ENCODE measurements at regions not wholly inside any gene's neighbourhood (a gene's known extent, or its start where the extent isn't known, plus 50 kb on each side); places are given as distances from the start of the nearest gene placed in this dataset.

DNA sequence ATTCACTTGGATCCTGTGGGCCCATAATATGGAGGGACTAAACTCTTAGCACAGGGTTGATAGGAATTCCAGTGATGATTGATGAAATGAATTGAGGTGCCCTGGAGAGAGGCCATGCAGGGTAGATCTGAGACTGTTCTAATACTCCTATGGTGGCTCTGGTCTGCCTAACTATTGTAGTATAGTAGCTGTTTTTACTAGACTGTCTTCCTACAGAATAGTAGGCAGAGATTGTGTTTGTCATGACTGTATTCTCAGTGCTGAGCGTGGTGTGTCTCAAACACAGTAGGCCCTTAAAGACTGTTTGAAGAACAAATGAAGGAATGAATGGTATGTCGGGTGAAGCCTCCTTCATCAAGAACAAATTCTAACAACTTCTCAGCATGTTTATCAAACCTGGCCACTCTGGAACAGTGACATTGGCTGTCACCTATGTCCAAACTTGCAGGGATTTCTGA lies 107.0 kb upstream of the SESN3 start:
- TF ChIP-seq CEBPB (IDR thresholded peaks at IDR 0.05) (no peak), EP300 (IDR thresholded peaks at IDR 0.05; ENCODE audit: borderline replicate concordance) (no peak), ZBTB7A (IDR thresholded peaks at IDR 0.05; ENCODE audit: low read depth) (no peak), NFIC (IDR thresholded peaks at IDR 0.05) (no peak)
- TF ChIP-seq, protein P1, sequence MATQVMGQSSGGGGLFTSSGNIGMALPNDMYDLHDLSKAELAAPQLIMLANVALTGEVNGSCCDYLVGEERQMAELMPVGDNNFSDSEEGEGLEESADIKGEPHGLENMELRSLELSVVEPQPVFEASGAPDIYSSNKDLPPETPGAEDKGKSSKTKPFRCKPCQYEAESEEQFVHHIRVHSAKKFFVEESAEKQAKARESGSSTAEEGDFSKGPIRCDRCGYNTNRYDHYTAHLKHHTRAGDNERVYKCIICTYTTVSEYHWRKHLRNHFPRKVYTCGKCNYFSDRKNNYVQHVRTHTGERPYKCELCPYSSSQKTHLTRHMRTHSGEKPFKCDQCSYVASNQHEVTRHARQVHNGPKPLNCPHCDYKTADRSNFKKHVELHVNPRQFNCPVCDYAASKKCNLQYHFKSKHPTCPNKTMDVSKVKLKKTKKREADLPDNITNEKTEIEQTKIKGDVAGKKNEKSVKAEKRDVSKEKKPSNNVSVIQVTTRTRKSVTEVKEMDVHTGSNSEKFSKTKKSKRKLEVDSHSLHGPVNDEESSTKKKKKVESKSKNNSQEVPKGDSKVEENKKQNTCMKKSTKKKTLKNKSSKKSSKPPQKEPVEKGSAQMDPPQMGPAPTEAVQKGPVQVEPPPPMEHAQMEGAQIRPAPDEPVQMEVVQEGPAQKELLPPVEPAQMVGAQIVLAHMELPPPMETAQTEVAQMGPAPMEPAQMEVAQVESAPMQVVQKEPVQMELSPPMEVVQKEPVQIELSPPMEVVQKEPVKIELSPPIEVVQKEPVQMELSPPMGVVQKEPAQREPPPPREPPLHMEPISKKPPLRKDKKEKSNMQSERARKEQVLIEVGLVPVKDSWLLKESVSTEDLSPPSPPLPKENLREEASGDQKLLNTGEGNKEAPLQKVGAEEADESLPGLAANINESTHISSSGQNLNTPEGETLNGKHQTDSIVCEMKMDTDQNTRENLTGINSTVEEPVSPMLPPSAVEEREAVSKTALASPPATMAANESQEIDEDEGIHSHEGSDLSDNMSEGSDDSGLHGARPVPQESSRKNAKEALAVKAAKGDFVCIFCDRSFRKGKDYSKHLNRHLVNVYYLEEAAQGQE (IDR thresholded peaks at IDR 0.05; ENCODE audit: low read depth) = no peak
- TF ChIP-seq, protein P2, sequence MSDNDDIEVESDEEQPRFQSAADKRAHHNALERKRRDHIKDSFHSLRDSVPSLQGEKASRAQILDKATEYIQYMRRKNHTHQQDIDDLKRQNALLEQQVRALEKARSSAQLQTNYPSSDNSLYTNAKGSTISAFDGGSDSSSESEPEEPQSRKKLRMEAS (IDR thresholded peaks at IDR 0.05) = no peak
